Skeletal muscle satellite cell (primary cell): ENCODE measurements at regions not wholly inside any gene's neighbourhood (a gene's known extent, or its start where the extent isn't known, plus 50 kb on each side); places are given as distances from the start of the nearest gene placed in this dataset.

Source experiments
- H3K27me3 ChIP-seq: 2 replicates; pipeline ENCODE4 v1.7.0; 2013; ENCODE audit warnings: low read length; ENCODE audit not compliant: control insufficient read depth, insufficient read depth
- H3K36me3 ChIP-seq: 2 replicates; pipeline ENCODE4 v1.7.0; 2013; ENCODE audit warnings: mild to moderate bottlenecking, control low read depth, low read length; ENCODE audit not compliant: insufficient read depth
- H3K4me1 ChIP-seq: 2 replicates; pipeline ENCODE4 v1.7.0; 2013; ENCODE audit warnings: low read length; ENCODE audit not compliant: control insufficient read depth, insufficient read depth
- H3K4me2 ChIP-seq: 2 replicates; pipeline ENCODE4 v1.7.0; 2013; ENCODE audit warnings: mild to moderate bottlenecking, low read length
- H3K4me3 ChIP-seq: 2 replicates; pipeline ENCODE4 v1.7.0; 2013; ENCODE audit warnings: low read length
- H3K9ac ChIP-seq: 2 replicates; pipeline ENCODE4 v1.7.0; 2013; ENCODE audit warnings: mild to moderate bottlenecking, low read depth, low read length, moderate library complexity
- H3K9me3 ChIP-seq: replicated peaks from 2 replicates; pipeline ENCODE4 v1.7.0; 2013; ENCODE audit warnings: mild to moderate bottlenecking, control low read depth, low read length

- Histone ChIP-seq H3K4me2 (no peak overlapping the region), H3K9ac (no peak overlapping the region), H3K27me3 (no peaks in the 10 kb centered on the region), H3K4me1 (no peaks in the 10 kb centered on the region), H3K4me3 (no peak overlapping the region), H3K36me3 (no peaks in the 10 kb centered on the region), H3K9me3 (no peaks in the 10 kb centered on the region)
These were observed 381.2 kb upstream of the PDE4D start for GRCh38 chr5:60274747-60275146.

- Histone ChIP-seq H3K4me1 (no peaks in the 10 kb centered on the region), H3K4me3 (no peak overlapping the region), H3K27me3 (no peaks in the 10 kb centered on the region), H3K9me3 (no peaks in the 10 kb centered on the region), H3K36me3 (no peaks in the 10 kb centered on the region), H3K9ac (no peak overlapping the region), H3K4me2 (no peak overlapping the region)
These were observed 378.0 kb upstream of the PDE4D start for GRCh38 chr5:60271517-60271916.

- no peaks in the 10 kb centered on the region for H3K4me1 ChIP-seq
- H3K9me3 ChIP-seq, result no peaks in the 10 kb centered on the region
- H3K4me3 ChIP-seq, result no peak overlapping the region
- no peaks in the 10 kb centered on the region for H3K27me3 ChIP-seq
- no peak overlapping the region for H3K9ac ChIP-seq
- H3K4me2 ChIP-seq, result no peak overlapping the region
- H3K36me3 ChIP-seq, result no peaks in the 10 kb centered on the region
These were observed 374.4 kb upstream of the PDE4D start for GRCh38 chr5:60267907-60268306.

GRCh38 chr5:60263346-60263745 is 369.8 kb upstream of the PDE4D start:
- Histone ChIP-seq H3K9me3 (no peaks in the 10 kb centered on the region), H3K9ac (no peak overlapping the region), H3K27me3 (no peaks in the 10 kb centered on the region), H3K4me3 (no peak overlapping the region), H3K4me1 (peaks cover 10% of the 10 kb centered on the region), H3K36me3 (no peaks in the 10 kb centered on the region), H3K4me2 (no peak overlapping the region)

GRCh38 chr5:60262576-60263295 is 369.2 kb upstream of the PDE4D start:
- H3K4me1 ChIP-seq, result peaks cover 10% of the 10 kb centered on the region
- H3K9me3 ChIP-seq, result no peaks in the 10 kb centered on the region
- H3K9ac ChIP-seq, result no peak overlapping the region
- H3K4me3 ChIP-seq, result no peak overlapping the region
- no peaks in the 10 kb centered on the region for H3K36me3 ChIP-seq
- no peak overlapping the region for H3K4me2 ChIP-seq
- no peaks in the 10 kb centered on the region for H3K27me3 ChIP-seq

GRCh38 chr5:60261732-60262131 is 368.2 kb upstream of the PDE4D start:
- H3K36me3 ChIP-seq, result no peaks in the 10 kb centered on the region
- H3K9ac ChIP-seq, result no peak overlapping the region
- no peaks in the 10 kb centered on the region for H3K9me3 ChIP-seq
- no peaks in the 10 kb centered on the region for H3K27me3 ChIP-seq
- no peak overlapping the region for H3K4me3 ChIP-seq
- H3K4me2 ChIP-seq, result no peak overlapping the region
- peaks cover 10% of the 10 kb centered on the region for H3K4me1 ChIP-seq

GRCh38 chr5:60260658-60261057 is 367.1 kb upstream of the PDE4D start:
- no peaks in the 10 kb centered on the region for H3K36me3 ChIP-seq
- H3K4me1 ChIP-seq, result peaks cover 10% of the 10 kb centered on the region
- H3K4me3 ChIP-seq, result no peak overlapping the region
- H3K9me3 ChIP-seq, result no peaks in the 10 kb centered on the region
- H3K9ac ChIP-seq, result no peak overlapping the region
- no peaks in the 10 kb centered on the region for H3K27me3 ChIP-seq
- no peak overlapping the region for H3K4me2 ChIP-seq

- H3K27me3 ChIP-seq, result no peaks in the 10 kb centered on the region
- H3K9me3 ChIP-seq, result no peaks in the 10 kb centered on the region
- no peak overlapping the region for H3K4me2 ChIP-seq
- H3K4me3 ChIP-seq, result no peak overlapping the region
- no peak overlapping the region for H3K9ac ChIP-seq
- H3K36me3 ChIP-seq, result no peaks in the 10 kb centered on the region
- H3K4me1 ChIP-seq, result peaks cover 10% of the 10 kb centered on the region
These were observed 366.2 kb upstream of the PDE4D start for GRCh38 chr5:60259730-60260129.

- Histone ChIP-seq H3K36me3 (no peaks in the 10 kb centered on the region), H3K4me2 (no peak overlapping the region), H3K9ac (no peak overlapping the region), H3K9me3 (no peaks in the 10 kb centered on the region), H3K27me3 (no peaks in the 10 kb centered on the region), H3K4me1 (peaks cover 10% of the 10 kb centered on the region), H3K4me3 (no peak overlapping the region)
These were observed 364.2 kb upstream of the PDE4D start for GRCh38 chr5:60257596-60258271.

GRCh38 chr5:60256546-60256945 is 363.0 kb upstream of the PDE4D start:
- Histone ChIP-seq H3K4me2 (no peak overlapping the region), H3K9me3 (no peaks in the 10 kb centered on the region), H3K36me3 (no peaks in the 10 kb centered on the region), H3K4me1 (peaks cover 10% of the 10 kb centered on the region), H3K27me3 (no peaks in the 10 kb centered on the region), H3K9ac (no peak overlapping the region), H3K4me3 (no peak overlapping the region)

- Histone ChIP-seq H3K27me3 (no peaks in the 10 kb centered on the region), H3K9me3 (no peaks in the 10 kb centered on the region), H3K4me1 (no peaks in the 10 kb centered on the region), H3K4me2 (no peak overlapping the region), H3K36me3 (no peaks in the 10 kb centered on the region), H3K9ac (no peak overlapping the region), H3K4me3 (no peak overlapping the region)
These were observed 355.4 kb upstream of the PDE4D start for GRCh38 chr5:60248901-60249300.

- H3K36me3 ChIP-seq, result no peaks in the 10 kb centered on the region
- H3K4me1 ChIP-seq, result no peaks in the 10 kb centered on the region
- no peak overlapping the region for H3K4me3 ChIP-seq
- H3K9me3 ChIP-seq, result no peaks in the 10 kb centered on the region
- H3K9ac ChIP-seq, result no peak overlapping the region
- H3K27me3 ChIP-seq, result no peaks in the 10 kb centered on the region
- no peak overlapping the region for H3K4me2 ChIP-seq
These were observed 350.2 kb upstream of the PDE4D start for GRCh38 chr5:60243713-60244112.
